Osteocyte (in vitro differentiated cells): ENCODE measurements at regions not wholly inside any gene's neighbourhood (a gene's known extent, or its start where the extent isn't known, plus 50 kb on each side); places are given as distances from the start of the nearest gene placed in this dataset.

Experiments used
- DNase-seq: peaks from one replicate; pipeline ENCODE4 v3.0.0; 2021; ENCODE audit warnings: mixed read lengths; ENCODE audit not compliant: unreplicated experiment; ENCODE audit errors: extremely low spot score
- H3K27ac Mint-ChIP-seq: one replicate; pipeline ENCODE4 v1.8.0; 2021; ENCODE audit warnings: mild to moderate bottlenecking, mixed read lengths; ENCODE audit not compliant: unreplicated experiment
- H3K27me3 Mint-ChIP-seq: one replicate; pipeline ENCODE4 v1.8.0; 2021; ENCODE audit warnings: mixed read lengths; ENCODE audit not compliant: unreplicated experiment
- H3K36me3 Mint-ChIP-seq: one replicate; pipeline ENCODE4 v1.8.0; 2021; ENCODE audit warnings: mixed read lengths; ENCODE audit not compliant: unreplicated experiment
- H3K4me1 Mint-ChIP-seq: one replicate; pipeline ENCODE4 v1.8.0; 2021; ENCODE audit warnings: mixed read lengths; ENCODE audit not compliant: unreplicated experiment
- H3K4me3 Mint-ChIP-seq: one replicate; pipeline ENCODE4 v1.8.0; 2021; ENCODE audit warnings: mild to moderate bottlenecking, moderate library complexity, mixed read lengths; ENCODE audit not compliant: unreplicated experiment
- H3K9me3 Mint-ChIP-seq: one replicate; pipeline ENCODE4 v1.8.0; 2021; ENCODE audit warnings: mixed read lengths; ENCODE audit not compliant: unreplicated experiment
- CTCF ChIP-seq: fragments of 200-600 bp; sonication (generic); IDR thresholded peaks from 2 replicates; pipeline ENCODE4 v1.5.0; 2021; ENCODE audit warnings: antibody characterized with exemption, mild to moderate bottlenecking, moderate library complexity

DNA sequence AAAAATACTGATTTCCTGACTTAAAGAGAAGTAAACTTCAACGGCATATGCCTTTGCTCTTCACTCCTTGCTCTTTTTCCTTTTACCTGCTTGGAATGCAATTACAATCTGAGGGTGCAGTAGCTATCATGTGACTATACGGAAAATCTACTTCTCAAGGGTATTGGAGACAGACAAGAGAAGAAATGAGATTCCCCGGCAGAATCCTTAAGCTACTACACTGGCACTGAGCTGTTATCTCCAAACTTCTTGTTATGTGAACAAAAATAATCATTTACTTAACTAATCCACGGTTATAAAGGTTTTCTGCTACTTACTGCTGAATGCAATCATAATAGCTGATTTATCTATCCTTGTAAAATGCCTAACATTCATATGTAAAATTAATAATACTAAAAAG is 118.0 kb upstream of the IFNG-AS1 start:
- Mint-ChIP-seq H3K27ac (no peak overlapping the region), H3K4me1 (no peaks in the 10 kb centered on the region), H3K36me3 (no peaks in the 10 kb centered on the region), H3K4me3 (no peak overlapping the region), H3K27me3 (no peaks in the 10 kb centered on the region), H3K9me3 (peaks cover 9% of the 10 kb centered on the region)
- no peak for DNase-seq
- no peak for TF ChIP-seq CTCF

- DNase-seq = no peak
- Mint-ChIP-seq H3K4me1 (no peaks in the 10 kb centered on the region), H3K27me3 (no peaks in the 10 kb centered on the region), H3K27ac (no peak overlapping the region), H3K9me3 (peaks cover 3% of the 10 kb centered on the region), H3K36me3 (no peaks in the 10 kb centered on the region), H3K4me3 (no peak overlapping the region)
- no peak for TF ChIP-seq CTCF
These were observed 115.9 kb upstream of the IFNG-AS1 start for GRCh38 chr12:67873355-67873754.

DNA sequence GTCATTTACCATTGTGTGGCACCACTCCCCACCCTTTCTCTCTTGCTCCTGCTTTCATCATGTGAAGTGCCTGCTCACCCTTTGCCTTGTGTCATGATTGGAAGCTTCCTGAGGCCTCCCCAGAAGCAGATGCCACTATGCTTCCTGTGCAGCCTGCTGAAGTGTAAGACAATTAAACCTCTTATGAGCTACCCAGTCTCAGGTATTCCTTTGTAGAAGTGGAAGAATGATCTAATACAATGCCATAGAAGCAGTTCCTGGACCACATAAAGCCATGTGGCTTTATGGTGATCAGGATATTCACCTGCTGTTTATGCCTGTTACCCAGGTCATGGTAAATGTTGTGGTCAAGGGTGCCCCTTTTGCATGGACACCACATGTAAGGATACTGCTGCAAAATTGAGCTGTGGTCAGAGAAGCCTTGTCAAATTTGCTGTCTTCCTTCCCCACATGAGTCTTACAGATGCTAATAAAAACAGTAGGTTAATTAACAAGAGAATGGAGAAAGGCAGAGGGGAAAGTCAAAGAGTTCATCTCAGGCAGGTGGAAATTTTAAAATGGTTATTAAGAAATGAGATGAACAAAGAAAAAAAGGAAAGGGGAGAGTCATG is 112.8 kb upstream of the IFNG-AS1 start:
- H3K4me1 Mint-ChIP-seq = no peaks in the 10 kb centered on the region
- no peak overlapping the region for H3K27ac Mint-ChIP-seq
- DNase-seq = no peak
- TF ChIP-seq CTCF = no peak
- no peaks in the 10 kb centered on the region for H3K36me3 Mint-ChIP-seq
- no peaks in the 10 kb centered on the region for H3K27me3 Mint-ChIP-seq
- no peaks in the 10 kb centered on the region for H3K9me3 Mint-ChIP-seq
- H3K4me3 Mint-ChIP-seq = no peak overlapping the region

DNA sequence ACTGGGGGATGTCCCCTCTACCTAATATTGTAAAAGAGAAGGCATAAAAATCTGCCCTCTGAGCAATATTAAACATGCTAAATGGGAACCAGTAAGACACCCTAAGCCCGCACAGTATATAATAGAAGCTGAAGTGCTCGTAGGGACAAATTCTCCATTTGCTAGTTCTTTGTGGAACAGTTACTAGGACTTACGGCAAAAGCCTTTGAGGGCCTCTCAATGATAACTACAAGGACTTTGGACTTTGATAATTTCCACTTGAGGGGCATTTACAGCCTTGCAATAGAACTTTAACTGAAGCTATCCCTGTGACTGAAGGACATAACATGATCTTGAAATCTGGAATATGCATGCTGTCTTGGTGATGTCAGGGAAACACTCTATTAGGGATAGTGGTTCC is 111.5 kb upstream of the IFNG-AS1 start:
- no peak overlapping the region for H3K27ac Mint-ChIP-seq

DNA sequence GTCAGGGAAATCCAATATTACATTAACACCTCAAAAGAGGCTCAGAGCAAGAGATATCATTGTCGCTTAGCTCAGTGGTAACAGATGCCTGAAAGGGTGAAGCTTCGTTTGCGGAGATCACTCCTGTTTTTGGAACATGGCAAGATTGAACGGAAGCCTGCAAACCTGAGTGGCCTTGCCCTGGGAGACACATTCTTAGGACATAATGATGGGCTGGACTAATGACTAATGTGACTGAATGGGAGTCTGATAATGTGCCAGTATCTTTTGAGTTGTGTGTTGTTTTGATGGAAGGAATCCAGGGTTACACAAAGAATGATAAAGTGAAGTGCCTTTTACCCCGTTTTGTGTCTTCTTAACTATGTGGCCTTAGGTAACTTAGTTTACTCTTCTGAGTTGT is 109.3 kb upstream of the IFNG-AS1 start:
- Mint-ChIP-seq H3K4me3 (no peak overlapping the region), H3K9me3 (no peaks in the 10 kb centered on the region), H3K36me3 (no peaks in the 10 kb centered on the region), H3K27ac (no peak overlapping the region), H3K4me1 (no peaks in the 10 kb centered on the region), H3K27me3 (no peaks in the 10 kb centered on the region)
- no peak for DNase-seq
- TF ChIP-seq CTCF = no peak

More for the DNA sequence above, 111.5 kb upstream of the IFNG-AS1 start:
- H3K4me3 Mint-ChIP-seq = no peak overlapping the region
- no peak for TF ChIP-seq CTCF
- no peaks in the 10 kb centered on the region for H3K36me3 Mint-ChIP-seq
- no peaks in the 10 kb centered on the region for H3K27me3 Mint-ChIP-seq
- DNase-seq = no peak
- no peaks in the 10 kb centered on the region for H3K4me1 Mint-ChIP-seq
- no peaks in the 10 kb centered on the region for H3K9me3 Mint-ChIP-seq
